ENCODE measurements at regions not wholly inside any gene's neighbourhood (a gene's known extent, or its start where the extent isn't known, plus 50 kb on each side); places are given as distances from the start of the nearest gene placed in this dataset.
"Not testable (repeated sequence)": the region's sequence is repeated elsewhere in the genome, so short reads cannot be mapped to it uniquely, and the experiment has no call there.

GRCh38 chr18:35827275-35827902 lies 145.1 kb upstream of the RMP24 start:
- DNase-seq: no peak

DNA sequence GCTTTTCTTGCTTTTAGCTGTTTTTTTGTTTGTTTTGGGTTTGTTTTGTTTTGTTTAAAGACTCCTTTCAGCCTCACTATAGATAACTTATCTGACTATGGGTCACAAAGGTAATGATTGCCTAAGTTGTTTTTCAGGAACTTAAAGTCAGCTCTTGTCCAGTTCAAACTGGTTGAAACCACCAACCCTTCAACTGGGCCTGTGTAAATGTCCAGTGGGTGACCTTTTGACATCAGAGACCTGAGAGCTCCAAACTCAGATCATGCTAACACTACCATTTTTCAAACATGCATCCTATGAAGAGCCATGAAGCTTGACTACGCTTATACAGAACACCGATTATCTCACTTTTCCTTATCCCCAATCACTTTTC lies 144.6 kb upstream of the RMP24 start:
- DNase-seq: no peak

DNA sequence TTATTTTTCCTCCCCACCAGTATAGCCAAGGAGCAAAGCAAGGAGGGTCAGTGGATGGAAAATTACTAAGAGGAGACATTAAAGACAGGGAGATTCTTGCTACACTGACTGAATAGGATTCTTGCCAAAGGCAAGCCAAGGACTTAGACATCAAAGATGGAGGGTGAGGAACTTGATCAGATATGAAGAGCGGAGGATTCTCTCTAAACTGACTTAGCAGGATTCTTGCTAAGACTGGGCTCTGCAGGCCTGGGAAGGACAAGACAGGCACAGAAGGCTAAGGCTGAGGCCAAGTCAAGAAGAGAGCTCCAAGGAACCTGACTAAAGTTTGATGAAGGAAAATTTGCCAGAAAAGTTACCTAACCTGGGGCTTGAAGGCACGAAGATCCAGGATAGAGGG lies 143.9 kb upstream of the RMP24 start:
- no peak for DNase-seq

DNA sequence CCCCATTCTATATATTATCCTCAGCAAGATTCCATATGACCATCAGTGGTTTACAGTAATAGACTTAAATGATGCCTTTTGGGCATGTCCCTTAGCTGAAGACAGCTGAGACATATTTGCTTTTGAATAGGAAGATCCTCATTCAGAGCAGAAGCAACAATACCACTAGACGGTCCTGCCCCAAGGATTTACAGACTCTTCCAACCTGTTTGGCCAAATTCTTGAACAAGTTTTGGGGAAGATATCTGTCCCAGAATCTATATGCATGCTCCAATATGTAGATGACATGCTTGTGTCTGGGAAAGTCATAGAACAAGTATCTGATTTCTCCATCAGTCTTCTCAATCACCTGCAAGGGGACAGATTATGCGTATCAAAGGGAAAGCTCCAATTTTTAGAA lies 137.1 kb upstream of the RMP24 start:
- no peak for DNase-seq

DNA sequence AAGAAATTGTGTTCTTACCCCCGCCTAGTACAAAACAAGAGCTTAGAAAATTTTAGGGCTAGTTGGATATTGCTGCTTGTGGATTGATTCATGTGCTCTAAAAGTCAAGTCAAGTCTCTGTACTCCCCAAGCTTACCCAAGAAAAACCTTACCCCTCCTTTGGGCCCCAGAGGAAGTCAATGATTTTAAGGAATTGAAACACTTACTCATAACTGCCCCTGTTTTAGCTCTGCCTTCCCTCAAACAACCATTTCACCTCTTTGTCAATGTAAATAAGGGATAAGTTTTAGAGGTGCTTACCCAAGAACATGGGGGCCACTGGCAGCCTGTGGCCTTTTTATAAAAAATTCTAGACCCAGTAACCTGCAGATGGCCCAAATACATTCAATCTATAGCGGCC lies 136.6 kb upstream of the RMP24 start:
- no peak for DNase-seq

DNA sequence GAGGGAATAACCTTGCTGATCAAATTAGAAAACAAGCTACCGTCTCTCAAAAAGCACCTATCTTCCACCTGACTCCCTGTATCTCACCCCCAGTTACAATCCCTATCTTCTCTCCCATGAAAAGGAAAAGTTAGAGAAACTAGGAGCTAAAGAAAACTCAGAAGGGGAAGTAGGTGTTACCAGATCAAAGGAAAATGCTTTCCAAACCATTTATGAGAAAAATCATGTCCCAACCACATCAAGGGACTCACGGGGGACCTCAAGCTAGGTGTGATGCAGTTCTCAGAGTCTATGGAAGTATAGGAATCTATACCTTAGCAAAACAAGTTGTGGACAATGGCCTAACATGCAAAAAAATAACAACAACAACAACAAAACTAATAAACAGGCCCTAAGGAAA lies 135.5 kb upstream of the RMP24 start:
- no peak for DNase-seq

DNA sequence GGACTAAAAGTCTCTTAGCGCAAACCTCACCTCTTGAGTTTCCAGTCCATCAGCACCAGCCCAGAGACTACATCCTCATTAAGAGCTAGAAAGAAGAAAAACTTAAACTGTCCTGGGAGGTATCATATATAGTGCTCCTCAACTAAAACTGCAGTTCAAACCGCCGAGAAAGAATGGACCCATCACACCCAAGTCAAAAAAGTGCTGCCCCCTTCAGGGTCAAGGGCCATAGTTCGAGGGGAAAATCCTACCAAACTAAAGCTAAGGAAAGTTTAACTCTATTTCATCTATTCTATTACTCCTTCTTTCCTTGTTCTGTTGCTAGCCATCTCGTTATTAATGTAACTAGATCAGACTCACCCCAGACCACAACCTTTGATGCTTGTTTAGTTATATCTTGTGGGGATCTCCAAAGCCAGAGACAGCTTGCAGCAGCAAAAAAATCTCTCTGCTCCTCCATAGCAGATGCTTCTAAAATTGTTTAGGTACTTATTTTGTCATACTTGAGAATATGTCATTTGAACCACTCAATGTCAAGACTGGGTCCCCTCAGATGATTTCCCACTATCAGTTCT lies 134.5 kb upstream of the RMP24 start:
- DNase-seq: no peak

- DNase-seq: no peak
Measured at GRCh38 chr18:35841283-35841682, 131.2 kb upstream of the RMP24 start.

GRCh38 chr18:35842536-35842935 lies 129.9 kb upstream of the RMP24 start:
- DNase-seq: no peak

DNA sequence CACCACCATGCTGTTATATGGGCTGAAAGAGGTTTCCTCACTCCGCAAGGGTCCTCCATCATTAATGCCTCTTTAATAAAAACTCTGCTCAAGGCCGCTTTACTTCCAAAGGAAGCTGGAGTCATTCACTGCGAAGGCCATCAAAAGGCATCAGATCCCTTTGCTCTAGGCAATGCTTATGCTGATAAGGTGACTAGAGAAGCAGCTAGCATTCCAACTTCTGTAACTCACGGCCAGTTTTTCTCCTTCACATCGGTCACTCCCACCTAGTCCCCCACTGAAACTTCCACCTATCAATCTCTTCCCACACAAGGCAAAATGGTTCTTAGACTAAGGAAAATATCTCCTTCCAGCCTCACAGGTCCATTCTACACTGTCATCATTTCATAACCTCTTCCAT lies 124.2 kb upstream of the RMP24 start:
- not testable (repeated sequence) for DNase-seq

- DNase-seq: not testable (repeated sequence)
Measured at GRCh38 chr18:35849241-35849640, 123.2 kb upstream of the RMP24 start.

DNA sequence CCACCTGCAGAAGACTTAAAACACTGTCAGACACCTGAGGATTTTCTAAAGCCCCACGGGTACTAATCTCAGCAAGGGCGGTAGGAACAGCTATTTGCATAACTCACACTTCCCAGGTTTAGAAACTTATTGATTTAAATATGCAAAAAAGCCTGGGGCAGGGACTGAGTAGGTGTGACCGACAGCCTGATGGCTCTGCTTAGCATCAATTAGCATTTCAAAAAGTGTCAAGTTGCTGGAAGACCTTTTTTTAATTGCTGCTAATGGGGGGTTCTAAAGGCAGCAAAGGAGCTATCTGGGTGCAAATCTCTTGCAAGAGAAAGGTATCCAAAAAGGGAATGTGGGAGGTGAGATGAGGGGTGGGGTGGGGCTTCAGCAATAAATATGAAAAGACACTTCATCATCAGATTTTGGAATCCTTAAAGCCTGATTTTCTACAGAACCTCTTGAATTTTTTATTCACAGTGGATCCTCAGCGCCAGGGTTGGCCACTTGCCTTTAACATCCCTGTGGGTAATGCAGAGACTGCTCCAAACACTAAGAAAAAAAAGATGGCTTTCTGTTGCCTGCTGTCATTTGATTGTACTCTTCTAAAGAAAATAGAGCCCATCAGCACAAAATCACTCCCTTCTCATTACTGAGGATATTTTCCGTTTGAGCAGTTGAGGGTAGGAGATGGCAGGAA lies 121.1 kb upstream of the RMP24 start:
- DNase-seq: no peak

DNA sequence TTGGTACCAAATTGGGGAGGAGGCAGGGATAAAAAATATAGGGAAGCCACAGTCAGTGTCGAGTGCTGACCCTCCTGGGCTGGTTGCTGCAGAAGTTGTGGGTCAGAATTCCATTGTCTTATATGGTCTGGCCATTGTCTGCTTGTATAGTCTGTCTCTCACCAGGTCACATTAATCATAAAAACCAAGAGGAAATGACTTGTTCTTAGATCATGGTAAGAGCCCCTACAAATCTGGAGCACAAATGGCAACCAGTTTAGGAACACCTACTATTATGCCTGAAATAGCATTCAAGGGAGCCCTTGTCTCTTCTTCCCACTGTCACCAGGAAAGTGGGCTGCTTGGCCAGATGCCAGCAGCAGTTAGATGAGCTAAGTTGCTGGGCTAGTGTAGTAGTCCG lies 119.7 kb upstream of the RMP24 start:
- no peak for DNase-seq

- DNase-seq: no peak
Measured at GRCh38 chr18:35854095-35854494, 118.4 kb upstream of the RMP24 start.

- DNase-seq: no peak
Measured at GRCh38 chr18:35856178-35856577, 116.3 kb upstream of the RMP24 start.

- not testable (repeated sequence) for DNase-seq
Measured at GRCh38 chr18:35856721-35857120, 115.8 kb upstream of the RMP24 start.

DNA sequence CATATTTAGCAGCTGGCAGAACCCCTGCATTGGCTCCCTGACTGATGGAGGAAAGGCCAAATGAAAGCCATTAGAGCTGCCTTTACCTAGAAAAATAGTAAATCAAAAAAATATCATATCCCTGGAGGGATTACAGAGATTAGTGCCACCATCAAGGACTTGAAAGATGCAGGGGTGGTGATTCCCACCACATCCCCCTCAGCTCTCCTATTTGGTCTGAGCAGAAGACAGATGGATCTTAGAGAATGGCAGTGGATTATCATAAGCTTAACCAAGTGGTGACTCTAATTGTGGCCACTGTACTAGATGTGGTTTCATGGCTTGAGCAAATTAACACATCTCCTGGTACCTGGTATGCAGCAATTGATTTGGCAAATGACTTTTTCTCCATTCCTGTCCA lies 114.9 kb upstream of the RMP24 start:
- not testable (repeated sequence) for DNase-seq

DNA sequence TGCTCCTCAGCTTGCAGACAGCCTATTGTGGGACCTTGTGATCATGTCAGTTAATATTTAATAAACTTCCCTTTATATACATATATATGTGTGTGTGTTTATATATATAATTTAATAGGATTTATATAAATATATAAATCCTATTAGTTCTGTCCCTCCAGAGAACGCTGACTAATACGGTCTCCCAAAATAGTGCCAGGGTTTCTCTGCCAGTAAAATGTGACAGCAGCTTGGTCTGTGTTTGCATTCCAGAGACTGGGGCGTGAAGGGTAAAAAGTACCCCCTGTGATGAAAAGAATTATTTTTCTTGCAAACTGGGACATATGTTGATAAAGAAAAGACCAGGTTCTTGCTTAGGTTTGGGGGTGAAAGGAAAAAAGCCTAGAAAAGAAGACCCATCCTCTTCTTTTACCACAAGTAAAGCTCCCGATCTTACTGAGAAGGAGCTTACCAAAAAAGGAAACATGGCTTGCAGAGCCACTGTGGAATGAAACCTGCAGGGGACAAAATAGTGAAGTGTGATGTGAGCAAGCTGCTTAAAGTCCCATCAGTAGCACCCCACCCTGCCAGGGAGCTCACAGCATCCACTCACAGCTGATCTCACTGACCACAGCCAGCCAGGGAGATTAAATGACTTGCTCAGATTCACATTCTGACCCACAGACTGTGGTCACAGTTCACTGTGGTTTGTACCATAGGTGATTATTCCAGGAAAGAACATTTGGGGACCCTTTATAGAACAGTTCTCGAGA lies 110.9 kb upstream of the RMP24 start:
- peak; percentile 48 for DNase-seq

DNA sequence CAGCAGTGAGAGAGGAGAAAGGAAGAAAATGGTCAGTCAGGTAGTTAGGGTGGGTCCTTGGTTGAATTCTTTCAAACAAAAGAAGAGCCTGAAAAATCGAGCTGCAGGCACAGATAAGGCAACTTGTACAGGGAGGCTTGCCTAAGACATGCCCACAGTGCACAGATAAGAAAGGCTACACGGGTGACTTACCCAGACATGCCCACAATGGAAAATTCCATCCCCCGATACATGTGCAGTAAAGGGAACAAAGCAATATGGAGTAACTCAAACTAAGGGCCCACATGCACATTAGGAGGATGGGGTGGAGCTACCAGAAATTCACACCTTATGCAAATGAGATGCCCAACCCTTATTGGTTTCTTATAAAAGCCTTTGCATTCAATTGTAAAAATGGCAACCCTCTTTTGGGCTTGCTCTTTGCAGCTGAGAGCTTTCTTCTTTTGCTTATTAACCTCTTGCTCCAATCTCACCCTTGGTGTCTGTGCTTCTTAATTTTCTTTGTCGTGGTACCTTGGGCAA lies 110.3 kb upstream of the RMP24 start:
- peak; percentile 4 for DNase-seq

DNA sequence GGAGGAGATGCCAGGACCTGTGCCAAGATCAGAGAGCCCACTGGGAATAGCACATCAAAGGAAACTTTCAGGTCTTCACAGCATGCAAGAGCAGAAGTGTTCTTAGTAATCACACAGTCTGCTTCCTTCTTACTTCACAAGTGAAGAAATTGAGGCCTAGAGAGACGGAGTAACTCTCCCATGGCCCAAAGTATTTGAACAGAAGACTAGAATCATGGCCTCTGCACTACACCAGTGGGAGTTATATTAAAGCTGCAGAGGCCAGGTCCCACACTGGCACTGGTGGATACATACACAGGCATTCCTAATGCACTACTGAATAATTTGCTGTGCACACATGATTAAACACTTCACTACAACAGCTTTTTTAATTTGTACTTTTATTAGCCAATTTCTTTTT lies 107.6 kb upstream of the RMP24 start:
- no peak for DNase-seq

DNA sequence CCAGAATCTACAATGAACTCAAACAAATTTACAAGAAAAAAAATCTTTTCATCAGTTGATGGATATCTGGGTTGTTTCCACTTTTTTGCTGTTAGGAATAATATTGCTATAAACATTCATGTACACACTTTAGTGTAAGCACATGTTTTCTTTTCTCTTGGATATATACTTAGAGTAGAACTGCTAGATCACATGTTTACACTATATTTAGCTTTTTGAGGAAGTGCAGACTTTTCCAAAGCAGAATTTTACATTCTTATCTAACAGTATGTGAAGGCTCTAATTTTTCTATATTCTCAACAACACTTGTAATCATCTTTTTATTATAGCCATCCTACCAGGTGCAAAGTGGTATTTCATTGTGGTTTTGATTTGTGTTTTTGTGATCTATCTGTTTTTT lies 103.6 kb upstream of the RMP24 start:
- no peak for DNase-seq

- DNase-seq: no peak
Measured at GRCh38 chr18:35871337-35871736, 101.1 kb upstream of the RMP24 start.

DNA sequence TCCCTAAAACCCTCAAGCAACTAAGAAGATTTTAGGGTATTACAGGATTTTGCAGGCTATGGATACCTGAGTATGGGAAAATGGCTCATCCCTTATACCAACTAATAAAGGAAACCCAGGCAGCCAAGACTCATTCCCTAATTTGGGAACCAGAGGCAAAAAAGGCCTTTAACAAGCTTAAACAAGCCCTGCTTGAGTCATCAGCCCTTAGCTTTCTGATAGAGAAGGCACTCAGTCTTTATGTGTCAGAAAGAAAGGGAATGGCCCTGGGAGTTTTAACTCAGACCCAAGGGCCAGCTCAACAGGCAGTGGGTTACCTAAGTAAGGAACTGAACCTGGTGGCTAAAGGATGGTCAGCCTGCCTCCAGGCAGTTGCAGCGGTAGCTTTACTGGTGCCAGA lies 96.9 kb upstream of the RMP24 start:
- no peak for DNase-seq

DNA sequence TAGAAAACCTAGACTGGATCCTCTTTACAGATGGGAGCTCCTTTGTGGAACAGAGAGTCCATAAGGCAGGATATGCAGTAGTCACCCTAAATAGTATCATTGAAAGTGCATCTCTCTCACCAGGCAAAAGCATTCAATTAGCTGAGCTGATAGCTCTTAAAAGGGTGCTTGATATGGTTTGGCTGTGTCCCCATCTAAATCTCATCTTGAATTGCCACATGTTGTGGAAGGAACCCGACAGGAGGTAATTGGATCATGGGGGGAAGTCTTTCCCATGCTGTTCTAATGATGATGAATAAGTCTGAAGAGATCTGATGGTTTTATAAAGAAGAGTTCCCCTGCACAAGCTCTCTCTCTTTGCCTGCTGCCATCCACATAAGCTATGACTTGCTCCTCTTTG lies 96.2 kb upstream of the RMP24 start:
- no peak for DNase-seq
